H1 (cell line): ENCODE measurements at regions not wholly inside any gene's neighbourhood (a gene's known extent, or its start where the extent isn't known, plus 50 kb on each side); places are given as distances from the start of the nearest gene placed in this dataset.

Source experiments
- CTCF ChIA-PET: fragments of 300-600 bp; sonication (Branson Sonifier 250); formaldehyde crosslinking; loops from one replicate; lab custom pipeline; 2021; ENCODE audit not compliant: partially characterized antibody; lab: Charles Lee
- POLR2A ChIA-PET: fragments of 300-600 bp; sonication (Branson Sonifier 250); formaldehyde crosslinking; loops from one replicate; lab custom pipeline; 2021; ENCODE audit warnings: inconsistent platforms; ENCODE audit not compliant: partially characterized antibody; lab: Charles Lee
- DNase-seq, 2 experiments: peaks; one replicate each; pipeline versions ENCODE4 v3.0.0 to v3.0.0-alpha.2; 2010 to 2022; ENCODE audit warnings: low spot score in 2 of 2, low read depth in 1 of 2, mixed read lengths in 1 of 2
- FAIRE-seq: peaks from 2 replicates; lab custom pipeline; 2011; peaks lifted over from hg19 to GRCh38; lab: Jason Lieb, UNC
- H2AFZ ChIP-seq: 2 replicates; pipeline ENCODE4 v1.8.1; 2012; ENCODE audit warnings: low read length, inconsistent platforms
- H2AK5ac ChIP-seq: 2 replicates; pipeline ENCODE4 v1.6.1; 2013; ENCODE audit warnings: low read depth, low read length
- H2BK120ac ChIP-seq: replicated peaks from 2 replicates; pipeline ENCODE3; 2013; ENCODE audit warnings: low read depth, low read length, inconsistent platforms
- H2BK12ac ChIP-seq: 2 replicates; pipeline ENCODE4 v1.6.1; 2013; ENCODE audit warnings: low read depth, low read length
- H2BK15ac ChIP-seq: 2 replicates; pipeline ENCODE4 v1.6.1; 2013; ENCODE audit warnings: low read length
- H2BK20ac ChIP-seq: 2 replicates; pipeline ENCODE4 v1.6.1; 2013; ENCODE audit warnings: low read length
- H2BK5ac ChIP-seq: 2 replicates; pipeline ENCODE4 v1.6.1; 2013; ENCODE audit warnings: low read depth, low read length
- H3K14ac ChIP-seq: 2 replicates; pipeline ENCODE4 v1.6.1; 2013; ENCODE audit warnings: inconsistent platforms; ENCODE audit not compliant: insufficient read length
- H3K18ac ChIP-seq: 2 replicates; pipeline ENCODE4 v1.6.1; 2013; ENCODE audit warnings: low read length; ENCODE audit errors: extremely low read depth
- H3K23ac ChIP-seq: 2 replicates; pipeline ENCODE4 v1.6.1; 2013; ENCODE audit warnings: inconsistent platforms; ENCODE audit not compliant: insufficient read length
- H3K23me2 ChIP-seq: 2 replicates; pipeline ENCODE4 v1.6.1; 2013; ENCODE audit warnings: low read depth, low read length
- H3K27ac ChIP-seq: 2 replicates; pipeline ENCODE4 v1.6.1; 2011; ENCODE audit warnings: low read depth, low read length, inconsistent platforms
- H3K27me3 ChIP-seq, 4 experiments: replicated peaks in 1 of 4; 1 replicate in 1 of 4; 2 replicates in 3 of 4; pipeline versions ENCODE4 v1.6.1 to v1.8.1; 2011 to 2013; ENCODE audit warnings: low read length in 3 of 4, mild to moderate bottlenecking in 3 of 4, inconsistent platforms in 2 of 4, mixed read lengths in 2 of 4, moderate library complexity in 1 of 4; ENCODE audit not compliant: control insufficient read depth in 3 of 4, insufficient read depth in 3 of 4; ENCODE audit errors: extremely low read depth in 1 of 4
- H3K36me3 ChIP-seq, 4 experiments: 2 replicates each; pipeline versions ENCODE4 v1.6.1 to v1.8.1; 2011 to 2013; ENCODE audit warnings: mild to moderate bottlenecking in 4 of 4, low read length in 3 of 4, moderate library complexity in 2 of 4, control low read depth in 1 of 4, inconsistent platforms in 1 of 4; ENCODE audit not compliant: insufficient read depth in 4 of 4, control insufficient read depth in 2 of 4
- H3K4ac ChIP-seq: replicated peaks from 2 replicates; pipeline ENCODE3; 2013; ENCODE audit warnings: low read length, low read depth, mixed read lengths, inconsistent platforms; ENCODE audit not compliant: insufficient read length
- H3K4me1 ChIP-seq, 4 experiments: replicated peaks in 1 of 4; 1 replicate in 1 of 4; 2 replicates in 3 of 4; pipeline versions ENCODE4 v1.6.1 to v1.8.1; 2011 to 2013; ENCODE audit warnings: low read length in 3 of 4, inconsistent platforms in 2 of 4, mixed read lengths in 1 of 4; ENCODE audit not compliant: insufficient read depth in 4 of 4, control insufficient read depth in 3 of 4
- H3K4me2 ChIP-seq, 2 experiments: 2 replicates each; pipeline versions ENCODE4 v1.6.1 to v1.8.1; 2011 to 2013; ENCODE audit warnings: low read depth in 2 of 2, low read length in 2 of 2, control low read depth in 1 of 2, inconsistent platforms in 1 of 2, mild to moderate bottlenecking in 1 of 2; ENCODE audit not compliant: insufficient read depth in 1 of 2
- H3K4me3 ChIP-seq, 4 experiments: fragments of 200-600, 300-600 bp in 1 of 4; sonication (generic), shearing (Covaris generic), sonication (Bioruptor Twin) in 1 of 4; 2 replicates each; pipeline versions ENCODE4 v1.5.1 to v1.8.1; 2011 to 2016; ENCODE audit warnings: low read length in 4 of 4, low read depth in 3 of 4, control low read depth in 2 of 4, inconsistent platforms in 2 of 4, mild to moderate bottlenecking in 2 of 4, mixed read lengths in 1 of 4, moderate library complexity in 1 of 4; ENCODE audit not compliant: insufficient read depth in 2 of 4; ENCODE audit errors: extremely low read depth in 1 of 4
- H3K56ac ChIP-seq: replicated peaks from 2 replicates; pipeline ENCODE3; 2013; ENCODE audit warnings: low read depth, mild to moderate bottlenecking, mixed read lengths, low read length, inconsistent platforms; ENCODE audit not compliant: insufficient read length
- H3K79me1 ChIP-seq: 2 replicates; pipeline ENCODE4 v1.6.1; 2013; ENCODE audit warnings: low read depth, low read length, control low read depth
- H3K79me2 ChIP-seq, 2 experiments: 2 replicates each; pipeline versions ENCODE4 v1.6.1 to v1.8.1; 2012 to 2013; ENCODE audit warnings: low read length in 2 of 2, mild to moderate bottlenecking in 2 of 2, inconsistent platforms in 1 of 2; ENCODE audit not compliant: insufficient read depth in 2 of 2, control insufficient read depth in 1 of 2
- H3K9ac ChIP-seq, 4 experiments: replicated peaks in 1 of 4; 1 replicate in 1 of 4; 2 replicates in 3 of 4; pipeline versions ENCODE4 v1.6.1 to v1.8.1; 2011 to 2013; ENCODE audit warnings: low read depth in 3 of 4, low read length in 3 of 4, control low read depth in 2 of 4, mild to moderate bottlenecking in 2 of 4, moderate library complexity in 2 of 4, inconsistent platforms in 1 of 4; ENCODE audit errors: extremely low read depth in 1 of 4
- H3K9me3 ChIP-seq, 2 experiments: 2 replicates each; pipeline versions ENCODE4 v1.6.1 to v1.8.1; 2012 to 2013; ENCODE audit warnings: mild to moderate bottlenecking in 2 of 2, moderate library complexity in 2 of 2, control low read depth in 1 of 2, inconsistent platforms in 1 of 2, low read depth in 1 of 2, low read length in 1 of 2, mixed read lengths in 1 of 2; ENCODE audit not compliant: insufficient read depth in 2 of 2
- H4K20me1 ChIP-seq, 2 experiments: replicated peaks in 1 of 2; 2 replicates each; pipeline versions ENCODE3 to v1.8.1; 2011 to 2013; ENCODE audit warnings: inconsistent platforms in 2 of 2, low read length in 2 of 2, mild to moderate bottlenecking in 1 of 2; ENCODE audit not compliant: insufficient read depth in 2 of 2, control insufficient read depth in 1 of 2
- H4K5ac ChIP-seq: 2 replicates; pipeline ENCODE4 v1.6.1; 2013; ENCODE audit warnings: low read length, low read depth, mixed read lengths, inconsistent platforms; ENCODE audit not compliant: insufficient read length
- H4K8ac ChIP-seq: 2 replicates; pipeline ENCODE4 v1.8.0; 2013; ENCODE audit warnings: mild to moderate bottlenecking, moderate library complexity, low read length, inconsistent platforms; ENCODE audit not compliant: insufficient read depth; ENCODE audit errors: extremely low read depth
- H4K91ac ChIP-seq: replicated peaks from 2 replicates; pipeline ENCODE3; 2013; ENCODE audit warnings: low read length, mixed read lengths, inconsistent platforms; ENCODE audit not compliant: insufficient read length
- BACH1 ChIP-seq: IDR thresholded peaks from 2 replicates; pipeline ENCODE4 v1.6.1; 2012; ENCODE audit warnings: low read length, improper control_type of control experiment
- EP300 ChIP-seq, 2 experiments: IDR thresholded peaks; 1 replicate in 1 of 2; 2 replicates in 1 of 2; pipeline ENCODE4 v1.6.1; 2011 to 2012; ENCODE audit warnings: low read depth in 2 of 2, low read length in 2 of 2, mild to moderate bottlenecking in 2 of 2, borderline replicate concordance in 1 of 2, inconsistent platforms in 1 of 2, moderate library complexity in 1 of 2
- GTF2F1 ChIP-seq: IDR thresholded peaks from 2 replicates; pipeline ENCODE4 v1.6.1; 2012; ENCODE audit warnings: low read depth, low read length, improper control_type of control experiment, borderline replicate concordance
- JUN ChIP-seq: IDR thresholded peaks from 2 replicates; pipeline ENCODE4 v1.6.1; 2011; ENCODE audit warnings: low read depth, mild to moderate bottlenecking, improper control_type of control experiment, low read length
- RXRA ChIP-seq: IDR thresholded peaks from 2 replicates; pipeline ENCODE4 v1.6.1; 2011; ENCODE audit warnings: low read depth, mild to moderate bottlenecking, low read length, moderate library complexity; ENCODE audit not compliant: insufficient read depth
- SIN3A ChIP-seq, 2 experiments: IDR thresholded peaks in 1 of 2; conservative IDR thresholded peaks in 1 of 2; 2 replicates each; pipeline ENCODE4 v1.6.1; 2011 to 2012; ENCODE audit warnings: low read length in 2 of 2, improper control_type of control experiment in 1 of 2, low read depth in 1 of 2, mild to moderate bottlenecking in 1 of 2
- SIX5 ChIP-seq: IDR thresholded peaks from 2 replicates; pipeline ENCODE4 v1.6.1; 2011; ENCODE audit warnings: mild to moderate bottlenecking, low read depth, low read length
- SP4 ChIP-seq: IDR thresholded peaks from 2 replicates; pipeline ENCODE4 v1.6.1; 2012; ENCODE audit warnings: low read length, inconsistent platforms
- WGBS, 2 experiments: shearing (Covaris generic) in 1 of 2; methylation state at CpG; one replicate each; pipeline versions ENCODE4 v1.1.6 to v1.1.7; 2013 to 2015; ENCODE audit warnings: low lambda C conversion rate in 2 of 2, mixed read lengths in 2 of 2, inconsistent platforms in 1 of 2, low coverage in 1 of 2, missing lambda C conversion rate in 1 of 2; ENCODE audit not compliant: insufficient replicate concordance in 2 of 2, insufficient coverage in 1 of 2, insufficient read length in 1 of 2; ENCODE audit errors: extremely low coverage in 1 of 2, missing lambda C conversion rate in 1 of 2; 5-methylcytosine and 5-hydroxymethylcytosine counted together

- H3K27me3 ChIP-seq = no peaks in the 10 kb centered on the region
- 89% methylated on average over 12 of the region's 14 CpGs; no CpG with 5 or more reads in 1 of the 2 experiments for WGBS, 2 experiments
- TF ChIP-seq BACH1 (no peak), JUN (no peak), SP4 (no peak), GTF2F1 (no peak), RXRA (no peak), SIX5 (no peak), SIN3A (conservative IDR thresholded peaks at IDR 0.05 in 1 of 2, IDR thresholded peaks at IDR 0.05 in 1 of 2; ENCODE audit: low read depth in 1 of 2, low read length in 2 of 2) (no peak), EP300 (IDR thresholded peaks at IDR 0.05; ENCODE audit: borderline replicate concordance in 1 of 2, low read depth in 2 of 2, low read length in 2 of 2) (no peak)
These were observed 56.5 kb upstream of the TWIST2 start for GRCh38 chr2:238791354-238791753.

More at GRCh38 chr2:238791354-238791753, 56.5 kb upstream of the TWIST2 start:
- FAIRE-seq (no peak), DNase-seq (no peak)
- Histone ChIP-seq H2BK20ac (no peak overlapping the region), H3K14ac (no peak overlapping the region), H3K23me2 (no peaks in the 10 kb centered on the region), H3K27ac (no peak overlapping the region), H3K9me3 (peaks cover 0 to 12% of the 10 kb centered on the region in 2 experiments; a peak in 1 of 4 replicates), H3K9ac (no peak overlapping the region), H3K23ac (no peak overlapping the region), H3K36me3 (no peaks in the 10 kb centered on the region), H4K91ac (no peak overlapping the region), H3K4me3 (no peak overlapping the region), H3K56ac (no peak overlapping the region), H4K20me1 (no peaks in the 10 kb centered on the region), H3K4me1 (no peaks in the 10 kb centered on the region), H3K4ac (no peak overlapping the region), H2AFZ (no peak overlapping the region), H2BK120ac (no peak overlapping the region), H4K8ac (no peak overlapping the region), H3K79me2 (no peaks in the 10 kb centered on the region), H2BK12ac (no peak overlapping the region), H4K5ac (no peak overlapping the region), H2AK5ac (no peak overlapping the region), H3K4me2 (no peak overlapping the region), H2BK15ac (no peak overlapping the region), H2BK5ac (no peak overlapping the region), H3K79me1 (no peaks in the 10 kb centered on the region), H3K18ac (no peak overlapping the region)
- POLR2A ChIA-PET = no interaction called here
- CTCF ChIA-PET = interaction anchor here (0.6 kb wide), 1 partner anchor 108 kb away, joined by 3 read pairs; no protein-coding TSS in a partner anchor
